H9 (cell line): ENCODE measurements at regions not wholly inside any gene's neighbourhood (a gene's known extent, or its start where the extent isn't known, plus 50 kb on each side); places are given as distances from the start of the nearest gene placed in this dataset.

ENCODE experiments used
- DNase-seq: peaks from one replicate; pipeline ENCODE4 v3.0.0-alpha.2; 2017
- H2AFZ ChIP-seq: one replicate; pipeline ENCODE4 v1.6.1; 2013; ENCODE audit warnings: mild to moderate bottlenecking, low read length, control low read depth, moderate library complexity
- H2AK5ac ChIP-seq: 2 replicates; pipeline ENCODE4 v1.6.1; 2013; ENCODE audit warnings: low read length, control low read depth, mixed read lengths; ENCODE audit not compliant: insufficient read length
- H2BK120ac ChIP-seq: one replicate; pipeline ENCODE4 v1.6.1; 2013; ENCODE audit warnings: low read depth, mild to moderate bottlenecking, low read length, control low read depth, inconsistent platforms; ENCODE audit not compliant: poor library complexity, severe bottlenecking
- H2BK12ac ChIP-seq: 2 replicates; pipeline ENCODE4 v1.6.1; 2013; ENCODE audit warnings: low read length, control low read depth, mixed read lengths, low read depth; ENCODE audit not compliant: insufficient read length
- H2BK15ac ChIP-seq: 2 replicates; pipeline ENCODE4 v1.6.1; 2013; ENCODE audit warnings: low read depth, low read length, control low read depth
- H2BK20ac ChIP-seq: one replicate; pipeline ENCODE4 v1.6.1; 2013; ENCODE audit warnings: low read depth, mild to moderate bottlenecking, low read length, control low read depth, inconsistent platforms; ENCODE audit not compliant: poor library complexity, severe bottlenecking
- H2BK5ac ChIP-seq: 2 replicates; pipeline ENCODE4 v1.6.1; 2013; ENCODE audit warnings: low read length, control low read depth, mixed read lengths; ENCODE audit not compliant: insufficient read length
- H3K14ac ChIP-seq: 2 replicates; pipeline ENCODE4 v1.6.1; 2013; ENCODE audit warnings: low read length, control low read depth; ENCODE audit not compliant: insufficient read depth
- H3K18ac ChIP-seq: 2 replicates; pipeline ENCODE4 v1.6.1; 2013; ENCODE audit warnings: low read depth, mild to moderate bottlenecking, mixed read lengths, low read length, control low read depth; ENCODE audit not compliant: insufficient read length
- H3K23ac ChIP-seq: 2 replicates; pipeline ENCODE4 v1.6.1; 2013; ENCODE audit warnings: low read length, control low read depth, mixed read lengths, low read depth; ENCODE audit not compliant: insufficient read length
- H3K23me2 ChIP-seq: 2 replicates; pipeline ENCODE4 v1.6.1; 2013; ENCODE audit warnings: low read depth, mild to moderate bottlenecking, mixed read lengths, low read length, control low read depth; ENCODE audit not compliant: insufficient read length, poor library complexity, severe bottlenecking
- H3K27ac ChIP-seq: 2 replicates; pipeline ENCODE4 v1.5.1; 2013; ENCODE audit warnings: low read length, control low read depth, mixed read lengths, low read depth; ENCODE audit not compliant: insufficient read length
- H3K27me3 ChIP-seq: 2 replicates; pipeline ENCODE4 v1.6.1; 2013; ENCODE audit warnings: low read length, control low read depth, inconsistent platforms; ENCODE audit not compliant: insufficient read depth
- H3K4ac ChIP-seq: 2 replicates; pipeline ENCODE4 v1.6.1; 2013; ENCODE audit warnings: low read depth, mild to moderate bottlenecking, control low read depth, inconsistent platforms, low read length, moderate library complexity
- H3K4me1 ChIP-seq: 2 replicates; pipeline ENCODE4 v1.6.1; 2013; ENCODE audit warnings: low read length, control low read depth, inconsistent platforms; ENCODE audit not compliant: insufficient read depth
- H3K4me2 ChIP-seq: 2 replicates; pipeline ENCODE4 v1.6.1; 2013; ENCODE audit warnings: low read length, control low read depth, mixed read lengths; ENCODE audit not compliant: insufficient read length, insufficient read depth
- H3K56ac ChIP-seq: 2 replicates; pipeline ENCODE4 v1.6.1; 2013; ENCODE audit warnings: low read depth, mild to moderate bottlenecking, mixed read lengths, low read length, control low read depth; ENCODE audit not compliant: insufficient read length
- H3K79me1 ChIP-seq: 2 replicates; pipeline ENCODE4 v1.6.1; 2013; ENCODE audit warnings: low read depth, mild to moderate bottlenecking, moderate library complexity, low read length, control low read depth, inconsistent platforms; ENCODE audit not compliant: insufficient read depth, poor library complexity, severe bottlenecking
- H3K79me2 ChIP-seq: 2 replicates; pipeline ENCODE4 v1.6.1; 2013; ENCODE audit warnings: low read length, control low read depth, inconsistent platforms; ENCODE audit not compliant: insufficient read depth
- H3K9ac ChIP-seq: 2 replicates; pipeline ENCODE4 v1.6.1; 2013; ENCODE audit warnings: low read length, control low read depth, mixed read lengths; ENCODE audit not compliant: insufficient read length; ENCODE audit errors: extremely low read depth
- H3K9me3 ChIP-seq: one replicate; pipeline ENCODE4 v1.6.1; 2013; ENCODE audit warnings: low read depth, low read length, inconsistent platforms; ENCODE audit not compliant: control insufficient read depth
- H3T11ph ChIP-seq: one replicate; pipeline ENCODE4 v1.6.1; 2013; ENCODE audit warnings: mild to moderate bottlenecking, low read length, control low read depth, inconsistent platforms
- H4K20me1 ChIP-seq: one replicate; pipeline ENCODE4 v1.6.1; 2013; ENCODE audit not compliant: control insufficient read depth, insufficient read length, insufficient read depth
- H4K5ac ChIP-seq: 2 replicates; pipeline ENCODE4 v1.6.1; 2013; ENCODE audit warnings: low read depth, mild to moderate bottlenecking, mixed read lengths, low read length, control low read depth; ENCODE audit not compliant: insufficient read length
- H4K8ac ChIP-seq: replicated peaks from 2 replicates; pipeline ENCODE4 v1.6.1; 2013; ENCODE audit warnings: low read length, control low read depth, mixed read lengths, low read depth; ENCODE audit not compliant: insufficient read length
- H4K91ac ChIP-seq: 2 replicates; pipeline ENCODE4 v1.6.1; 2013; ENCODE audit warnings: low read depth, mild to moderate bottlenecking, moderate library complexity, mixed read lengths, low read length, control low read depth; ENCODE audit not compliant: insufficient read length
- H3K27ac Mint-ChIP-seq, 3 experiments: 2 replicates in 2 of 3; 3 replicates in 1 of 3; pipeline ENCODE4 v1.8.0; 2020 to 2021; ENCODE audit warnings: mixed read lengths in 3 of 3, mild to moderate bottlenecking in 1 of 3, moderate library complexity in 1 of 3
- H3K27me3 Mint-ChIP-seq: 2 replicates; pipeline ENCODE4 v1.8.0; 2021; ENCODE audit warnings: low read depth, mild to moderate bottlenecking, moderate library complexity, mixed read lengths
- H3K36me3 Mint-ChIP-seq, 3 experiments: 2 replicates in 2 of 3; 3 replicates in 1 of 3; pipeline ENCODE4 v1.8.0; 2020 to 2021; ENCODE audit warnings: low read depth in 3 of 3, mixed read lengths in 3 of 3; ENCODE audit not compliant: insufficient read depth in 1 of 3
- H3K4me1 Mint-ChIP-seq, 2 experiments: 2 replicates each; pipeline ENCODE4 v1.8.0; 2020; ENCODE audit warnings: mixed read lengths in 2 of 2
- H3K4me3 Mint-ChIP-seq, 2 experiments: 2 replicates in 1 of 2; 3 replicates in 1 of 2; pipeline ENCODE4 v1.8.0; 2020 to 2021; ENCODE audit warnings: mild to moderate bottlenecking in 2 of 2, mixed read lengths in 2 of 2, moderate library complexity in 1 of 2
- H3K9me3 Mint-ChIP-seq, 2 experiments: 2 replicates in 1 of 2; 3 replicates in 1 of 2; pipeline ENCODE4 v1.8.0; 2020; ENCODE audit warnings: mild to moderate bottlenecking in 2 of 2, mixed read lengths in 2 of 2, moderate library complexity in 1 of 2
- CTCF ChIP-seq: fragments of 200-600 bp; sonication (generic); conservative IDR thresholded peaks from 3 replicates; pipeline ENCODE4 v1.8.0; 2021; ENCODE audit warnings: antibody characterized with exemption, mild to moderate bottlenecking

GRCh38 chr6:130720076-130720715 lies 107.0 kb upstream of the SMLR1 start:
- Histone ChIP-seq H2BK12ac (no peak overlapping the region), H3K56ac (no peak overlapping the region), H3K27ac (no peak overlapping the region), H3K23me2 (no peaks in the 10 kb centered on the region), H4K8ac (no peak overlapping the region), H3K9ac (no peak overlapping the region), H2BK5ac (no peak overlapping the region), H2BK20ac (no peak overlapping the region), H2BK120ac (no peak overlapping the region), H3K18ac (no peak overlapping the region), H4K91ac (no peak overlapping the region), H3T11ph (no peak overlapping the region), H3K23ac (no peak overlapping the region), H3K4me2 (no peak overlapping the region), H3K4me1 (no peaks in the 10 kb centered on the region), H3K9me3 (no peaks in the 10 kb centered on the region), H4K20me1 (no peaks in the 10 kb centered on the region), H3K79me2 (no peaks in the 10 kb centered on the region), H3K4ac (no peak overlapping the region), H3K27me3 (no peaks in the 10 kb centered on the region; the same call in 1 of the 2 replicates), H4K5ac (no peak overlapping the region), H2BK15ac (no peak overlapping the region), H2AK5ac (no peak overlapping the region), H2AFZ (no peak overlapping the region), H3K14ac (no peak overlapping the region), H3K79me1 (no peaks in the 10 kb centered on the region)
- no peak for TF ChIP-seq CTCF
- no peak overlapping the region for H3K4me3 Mint-ChIP-seq
- H3K4me1 Mint-ChIP-seq: peaks cover 4 to 5% of the 10 kb centered on the region in 2 experiments; a peak in 3 of 4 replicates
- no peaks in the 10 kb centered on the region for H3K36me3 Mint-ChIP-seq
- H3K27me3 Mint-ChIP-seq: no peaks in the 10 kb centered on the region
- no peak overlapping the region for H3K27ac Mint-ChIP-seq
- DNase-seq: no peak
- peaks cover 0 to 3% of the 10 kb centered on the region in 2 experiments; a peak in 2 of 5 replicates for H3K9me3 Mint-ChIP-seq
